Chondrocyte (in vitro differentiated cells): ENCODE measurements at regions not wholly inside any gene's neighbourhood (a gene's known extent, or its start where the extent isn't known, plus 50 kb on each side); places are given as distances from the start of the nearest gene placed in this dataset.
A peak's percentile ranks its signal among the peaks of the same experiment; 100 is the strongest.

Experiments
- DNase-seq: peaks from one replicate; pipeline ENCODE4 v3.0.0; 2021; ENCODE audit warnings: mixed read lengths, low spot score
- H3K27ac Mint-ChIP-seq: one replicate; pipeline ENCODE4 v1.8.0; 2021; ENCODE audit warnings: mild to moderate bottlenecking, moderate library complexity, mixed read lengths; ENCODE audit not compliant: unreplicated experiment
- H3K27me3 Mint-ChIP-seq: 2 replicates; pipeline ENCODE4 v1.8.0; 2021; ENCODE audit warnings: low read depth, mixed read lengths
- H3K36me3 Mint-ChIP-seq: 2 replicates; pipeline ENCODE4 v1.8.0; 2021; ENCODE audit warnings: low read depth, mixed read lengths
- H3K4me1 Mint-ChIP-seq: 2 replicates; pipeline ENCODE4 v1.8.0; 2021; ENCODE audit warnings: low read depth, mild to moderate bottlenecking, mixed read lengths
- H3K4me3 Mint-ChIP-seq: one replicate; pipeline ENCODE4 v1.8.0; 2021; ENCODE audit warnings: mild to moderate bottlenecking, moderate library complexity, mixed read lengths; ENCODE audit not compliant: unreplicated experiment
- H3K9me3 Mint-ChIP-seq: 2 replicates; pipeline ENCODE4 v1.8.0; 2021; ENCODE audit warnings: low read depth, mixed read lengths
- TF ChIP-seq, protein P1 (sequence below): fragments of 200-600 bp; sonication (generic); IDR thresholded peaks from 2 replicates; pipeline ENCODE4 v1.5.0; 2021; ENCODE audit warnings: antibody characterized with exemption, mild to moderate bottlenecking, moderate library complexity

DNA sequence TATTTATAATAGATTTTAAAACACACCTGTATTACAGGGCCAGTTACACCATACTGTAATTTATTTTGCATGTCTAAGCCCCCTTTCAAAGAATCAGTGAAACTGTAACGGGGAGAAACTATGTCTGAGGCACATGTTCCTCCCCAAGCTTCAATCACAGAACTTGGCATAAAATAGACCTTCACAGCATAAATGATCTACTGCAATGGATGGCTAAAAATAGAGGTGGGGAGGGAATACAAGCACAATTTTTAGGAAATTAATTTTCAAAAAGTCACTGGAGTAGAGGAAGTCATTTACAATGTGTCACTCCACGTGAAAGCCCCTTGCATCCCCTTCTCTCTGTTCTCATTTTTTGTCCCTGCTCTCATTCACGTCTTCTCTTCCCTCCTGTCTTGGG is 385.2 kb downstream of the TNS3 start:
- Mint-ChIP-seq H3K4me1 (no peaks in the 10 kb centered on the region), H3K4me3 (no peak overlapping the region), H3K36me3 (no peaks in the 10 kb centered on the region), H3K9me3 (no peaks in the 10 kb centered on the region), H3K27me3 (peaks cover 6% of the 10 kb centered on the region), H3K27ac (no peak overlapping the region)
- TF ChIP-seq, protein P1, sequence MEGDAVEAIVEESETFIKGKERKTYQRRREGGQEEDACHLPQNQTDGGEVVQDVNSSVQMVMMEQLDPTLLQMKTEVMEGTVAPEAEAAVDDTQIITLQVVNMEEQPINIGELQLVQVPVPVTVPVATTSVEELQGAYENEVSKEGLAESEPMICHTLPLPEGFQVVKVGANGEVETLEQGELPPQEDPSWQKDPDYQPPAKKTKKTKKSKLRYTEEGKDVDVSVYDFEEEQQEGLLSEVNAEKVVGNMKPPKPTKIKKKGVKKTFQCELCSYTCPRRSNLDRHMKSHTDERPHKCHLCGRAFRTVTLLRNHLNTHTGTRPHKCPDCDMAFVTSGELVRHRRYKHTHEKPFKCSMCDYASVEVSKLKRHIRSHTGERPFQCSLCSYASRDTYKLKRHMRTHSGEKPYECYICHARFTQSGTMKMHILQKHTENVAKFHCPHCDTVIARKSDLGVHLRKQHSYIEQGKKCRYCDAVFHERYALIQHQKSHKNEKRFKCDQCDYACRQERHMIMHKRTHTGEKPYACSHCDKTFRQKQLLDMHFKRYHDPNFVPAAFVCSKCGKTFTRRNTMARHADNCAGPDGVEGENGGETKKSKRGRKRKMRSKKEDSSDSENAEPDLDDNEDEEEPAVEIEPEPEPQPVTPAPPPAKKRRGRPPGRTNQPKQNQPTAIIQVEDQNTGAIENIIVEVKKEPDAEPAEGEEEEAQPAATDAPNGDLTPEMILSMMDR, result no peak
- DNase-seq, result no peak

DNA sequence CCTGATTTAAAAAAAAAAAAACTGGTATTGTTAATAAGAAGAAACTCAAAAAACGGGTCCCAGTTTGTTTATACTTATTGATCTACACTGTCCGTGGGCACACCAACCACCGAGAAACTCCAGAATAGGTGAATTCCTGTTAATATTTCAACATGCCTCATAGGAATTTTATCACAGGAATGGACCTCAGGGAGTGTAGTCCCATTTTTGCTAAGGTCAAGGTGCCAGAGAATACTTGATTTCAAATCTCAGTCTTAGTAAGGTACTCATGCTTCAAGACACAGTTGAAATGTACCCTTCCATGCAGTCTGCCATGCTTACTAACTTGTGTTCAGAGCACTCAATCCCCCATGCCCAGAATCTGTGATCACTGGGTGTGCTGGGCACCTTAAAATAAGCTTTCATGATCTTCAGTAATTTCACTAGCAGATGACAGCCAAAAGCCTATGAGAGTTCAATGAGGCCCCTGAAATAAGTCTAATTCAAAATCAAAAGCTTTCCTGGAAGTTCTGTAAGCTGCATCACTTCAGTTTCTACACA is 385.7 kb downstream of the TNS3 start:
- Mint-ChIP-seq H3K9me3 (no peaks in the 10 kb centered on the region), H3K27me3 (peaks cover 5% of the 10 kb centered on the region), H3K4me3 (no peak overlapping the region), H3K4me1 (no peaks in the 10 kb centered on the region), H3K36me3 (no peaks in the 10 kb centered on the region), H3K27ac (no peak overlapping the region)
- DNase-seq, result no peak
- TF ChIP-seq, protein P1, result no peak

- Mint-ChIP-seq H3K36me3 (no peaks in the 10 kb centered on the region), H3K4me3 (no peak overlapping the region), H3K27me3 (peaks cover 2% of the 10 kb centered on the region), H3K9me3 (no peaks in the 10 kb centered on the region), H3K4me1 (no peaks in the 10 kb centered on the region), H3K27ac (no peak overlapping the region)
- DNase-seq, result no peak
- TF ChIP-seq, protein P1, result peak; percentile 45
Measured at GRCh38 chr7:47195641-47196040, 386.3 kb downstream of the TNS3 start.

- H3K27ac Mint-ChIP-seq, result no peak overlapping the region
- DNase-seq, result no peak
Measured at GRCh38 chr7:47194516-47195057, 387.3 kb downstream of the TNS3 start.

GRCh38 chr7:47192978-47193377 is 388.9 kb downstream of the TNS3 start:
- no peak overlapping the region for H3K4me3 Mint-ChIP-seq
- H3K27ac Mint-ChIP-seq, result no peak overlapping the region
- no peaks in the 10 kb centered on the region for H3K36me3 Mint-ChIP-seq
- DNase-seq, result no peak
- H3K9me3 Mint-ChIP-seq, result no peaks in the 10 kb centered on the region
- peaks cover 4% of the 10 kb centered on the region for H3K27me3 Mint-ChIP-seq
- H3K4me1 Mint-ChIP-seq, result no peaks in the 10 kb centered on the region
- TF ChIP-seq, protein P1, result no peak

More at GRCh38 chr7:47194516-47195057, 387.3 kb downstream of the TNS3 start:
- Mint-ChIP-seq H3K27me3 (peaks cover 4% of the 10 kb centered on the region), H3K4me3 (no peak overlapping the region), H3K9me3 (no peaks in the 10 kb centered on the region), H3K4me1 (no peaks in the 10 kb centered on the region), H3K36me3 (no peaks in the 10 kb centered on the region)
- TF ChIP-seq, protein P1, result no peak
